Muscle layer of colon (tissue), 2 donors: ENCODE measurements at regions not wholly inside any gene's neighbourhood (a gene's known extent, or its start where the extent isn't known, plus 50 kb on each side); places are given as distances from the start of the nearest gene placed in this dataset.

ENCODE experiments used
- H3K27ac ChIP-seq: one replicate; pipeline ENCODE4 v1.7.0; 2013; ENCODE audit warnings: low read depth, mild to moderate bottlenecking, low read length, moderate library complexity
- H3K27me3 ChIP-seq, 2 donors: one replicate each; pipeline ENCODE4 v1.7.0; 2013; ENCODE audit warnings: low read length in 2 of 2, mild to moderate bottlenecking in 2 of 2; ENCODE audit not compliant: insufficient read depth in 2 of 2, control insufficient read depth in 1 of 2
- H3K36me3 ChIP-seq: one replicate; pipeline ENCODE4 v1.7.0; 2013; ENCODE audit warnings: mild to moderate bottlenecking, low read length; ENCODE audit not compliant: insufficient read depth
- H3K4me1 ChIP-seq: one replicate; pipeline ENCODE4 v1.7.0; 2013; ENCODE audit warnings: mild to moderate bottlenecking, low read length; ENCODE audit not compliant: insufficient read depth
- H3K4me3 ChIP-seq, 2 donors: one replicate each; pipeline ENCODE4 v1.7.0; 2013; ENCODE audit warnings: low read length in 2 of 2, low read depth in 1 of 2, mild to moderate bottlenecking in 1 of 2, moderate library complexity in 1 of 2
- H3K9ac ChIP-seq: one replicate; pipeline ENCODE4 v1.7.0; 2013; ENCODE audit warnings: low read length
- H3K9me3 ChIP-seq: one replicate; pipeline ENCODE4 v1.7.0; 2013; ENCODE audit warnings: mild to moderate bottlenecking, low read length
- donor health status: abdominal sarcoma.
- donor health status: Adenocarcinoma of cecum.

GRCh38 chr12:77678621-77679020 is 152.1 kb upstream of the NAV3 start:
- Histone ChIP-seq H3K27ac (no peak overlapping the region), H3K36me3 (no peaks in the 10 kb centered on the region), H3K9ac (no peak overlapping the region), H3K9me3 (no peaks in the 10 kb centered on the region), H3K4me1 (no peaks in the 10 kb centered on the region), H3K27me3 (no peaks in the 10 kb centered on the region), H3K4me3 (no peak overlapping the region)

- Histone ChIP-seq H3K9me3 (no peaks in the 10 kb centered on the region), H3K36me3 (no peaks in the 10 kb centered on the region), H3K4me3 (no peak overlapping the region), H3K27me3 (no peaks in the 10 kb centered on the region), H3K9ac (no peak overlapping the region), H3K27ac (no peak overlapping the region), H3K4me1 (no peaks in the 10 kb centered on the region)
These were observed 163.6 kb upstream of the NAV3 start for GRCh38 chr12:77667101-77667500.

GRCh38 chr12:77648716-77649115 is 182.0 kb upstream of the NAV3 start:
- no peaks in the 10 kb centered on the region for H3K4me1 ChIP-seq
- no peak overlapping the region for H3K27ac ChIP-seq
- no peak overlapping the region for H3K9ac ChIP-seq
- H3K4me3 ChIP-seq = no peak overlapping the region
- no peaks in the 10 kb centered on the region for H3K27me3 ChIP-seq
- no peaks in the 10 kb centered on the region for H3K36me3 ChIP-seq
- H3K9me3 ChIP-seq = no peaks in the 10 kb centered on the region

GRCh38 chr12:77645966-77646598 is 184.6 kb upstream of the NAV3 start:
- Histone ChIP-seq H3K4me1 (no peaks in the 10 kb centered on the region), H3K9ac (no peak overlapping the region), H3K27me3 (no peaks in the 10 kb centered on the region), H3K4me3 (no peak overlapping the region), H3K9me3 (no peaks in the 10 kb centered on the region), H3K36me3 (no peaks in the 10 kb centered on the region), H3K27ac (no peak overlapping the region)

GRCh38 chr12:77644915-77645605 is 185.6 kb upstream of the NAV3 start:
- Histone ChIP-seq H3K9ac (no peak overlapping the region), H3K36me3 (no peaks in the 10 kb centered on the region), H3K4me1 (no peaks in the 10 kb centered on the region), H3K27me3 (no peaks in the 10 kb centered on the region), H3K27ac (no peak overlapping the region), H3K4me3 (no peak overlapping the region), H3K9me3 (no peaks in the 10 kb centered on the region)

GRCh38 chr12:77642246-77642645 is 188.4 kb upstream of the NAV3 start:
- H3K36me3 ChIP-seq = no peaks in the 10 kb centered on the region
- no peak overlapping the region for H3K27ac ChIP-seq
- H3K9me3 ChIP-seq = no peaks in the 10 kb centered on the region
- no peaks in the 10 kb centered on the region for H3K4me1 ChIP-seq
- H3K9ac ChIP-seq = no peak overlapping the region
- H3K4me3 ChIP-seq = no peak overlapping the region
- no peaks in the 10 kb centered on the region for H3K27me3 ChIP-seq

GRCh38 chr12:77640356-77640755 is 190.3 kb upstream of the NAV3 start:
- H3K4me3 ChIP-seq = no peak overlapping the region

GRCh38 chr12:77630790-77631445 is 199.8 kb upstream of the NAV3 start:
- Histone ChIP-seq H3K27me3 (no peaks in the 10 kb centered on the region), H3K9ac (no peak overlapping the region), H3K4me1 (no peaks in the 10 kb centered on the region), H3K36me3 (no peaks in the 10 kb centered on the region), H3K27ac (no peak overlapping the region), H3K9me3 (no peaks in the 10 kb centered on the region), H3K4me3 (no peak overlapping the region)

More at GRCh38 chr12:77640356-77640755, 190.3 kb upstream of the NAV3 start:
- H3K27me3 ChIP-seq = no peaks in the 10 kb centered on the region
- no peak overlapping the region for H3K27ac ChIP-seq
- H3K9me3 ChIP-seq = no peaks in the 10 kb centered on the region
- no peaks in the 10 kb centered on the region for H3K4me1 ChIP-seq
- H3K36me3 ChIP-seq = no peaks in the 10 kb centered on the region
- H3K9ac ChIP-seq = no peak overlapping the region

GRCh38 chr12:77630344-77630743 is 200.3 kb upstream of the NAV3 start:
- no peaks in the 10 kb centered on the region for H3K9me3 ChIP-seq
- H3K27me3 ChIP-seq = no peaks in the 10 kb centered on the region
- H3K9ac ChIP-seq = no peak overlapping the region
- no peak overlapping the region for H3K4me3 ChIP-seq
- H3K27ac ChIP-seq = no peak overlapping the region
- H3K36me3 ChIP-seq = no peaks in the 10 kb centered on the region
- H3K4me1 ChIP-seq = no peaks in the 10 kb centered on the region

- Histone ChIP-seq H3K4me3 (no peak overlapping the region), H3K27ac (no peak overlapping the region), H3K36me3 (no peaks in the 10 kb centered on the region), H3K27me3 (no peaks in the 10 kb centered on the region), H3K9me3 (no peaks in the 10 kb centered on the region), H3K9ac (no peak overlapping the region), H3K4me1 (no peaks in the 10 kb centered on the region)
These were observed 201.6 kb upstream of the NAV3 start for GRCh38 chr12:77629141-77629540.

- H3K9me3 ChIP-seq = no peaks in the 10 kb centered on the region
These were observed 205.3 kb upstream of the NAV3 start for GRCh38 chr12:77625441-77625840.

More at GRCh38 chr12:77625441-77625840, 205.3 kb upstream of the NAV3 start:
- Histone ChIP-seq H3K4me3 (no peak overlapping the region), H3K27ac (no peak overlapping the region), H3K36me3 (no peaks in the 10 kb centered on the region), H3K4me1 (no peaks in the 10 kb centered on the region), H3K9ac (no peak overlapping the region), H3K27me3 (no peaks in the 10 kb centered on the region)
